HG03469 (cell line): ENCODE measurements at regions not wholly inside any gene's neighbourhood (a gene's known extent, or its start where the extent isn't known, plus 50 kb on each side); places are given as distances from the start of the nearest gene placed in this dataset.
"Not testable (repeated sequence)": the region's sequence is repeated elsewhere in the genome, so short reads cannot be mapped to it uniquely, and the experiment has no call there.

Experiments
- ATAC-seq: cut with Tn5 transposase; IDR thresholded peaks from one replicate; pipeline ENCODE4 v1.9.1; 2021; ENCODE audit warnings: mild to moderate bottlenecking, moderate library complexity, moderate number of reproducible peaks; ENCODE audit not compliant: unreplicated experiment

DNA sequence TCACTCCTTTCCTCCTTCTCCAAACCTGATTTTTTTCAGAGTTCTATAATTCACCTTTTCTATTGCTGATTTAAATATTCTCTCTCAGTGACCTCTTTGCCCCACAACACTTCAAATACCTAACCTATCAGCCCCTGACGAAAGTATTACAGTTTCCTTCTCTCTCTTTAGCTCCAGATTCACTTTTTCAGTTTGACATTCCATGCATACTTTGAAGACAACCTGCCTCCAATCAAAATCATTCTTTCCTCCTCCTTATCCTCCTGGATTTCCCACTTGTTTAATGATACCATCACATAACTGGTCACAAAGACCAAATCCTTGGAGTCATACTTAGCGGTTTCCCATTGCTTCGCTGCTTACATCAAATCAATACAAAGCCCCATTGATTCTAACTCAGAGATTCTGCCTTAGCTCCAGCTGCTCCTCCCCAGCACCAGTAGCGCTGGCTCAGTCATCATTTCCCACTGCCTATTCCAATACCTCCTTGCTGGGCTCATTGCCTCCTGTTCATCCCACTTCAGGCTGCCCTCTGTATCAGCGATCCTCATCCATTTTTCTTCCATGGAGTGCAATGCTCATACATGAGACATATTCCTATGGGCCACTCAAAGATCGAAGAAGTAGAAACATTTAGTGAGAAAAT is 240.1 kb downstream of the ZNF92 start:
- ATAC-seq, result not testable (repeated sequence)

DNA sequence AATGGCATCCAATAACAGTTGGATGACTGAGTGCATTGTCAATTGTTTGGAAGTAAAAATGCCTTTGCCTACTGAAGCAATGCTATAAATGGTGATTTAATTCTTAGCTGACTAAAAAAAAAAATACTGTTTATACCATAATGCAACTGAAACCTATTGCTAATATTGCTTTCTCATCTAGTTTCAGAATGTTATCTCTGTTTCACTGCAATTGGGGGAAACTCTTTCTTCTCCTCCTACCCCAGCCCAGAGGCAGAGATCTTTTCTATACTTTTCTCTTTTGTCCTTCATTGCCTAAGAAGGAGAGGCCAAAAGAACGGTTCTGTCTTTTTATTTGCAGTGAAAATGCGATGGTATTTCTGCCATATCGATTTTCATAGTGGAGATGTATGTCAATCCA is 242.5 kb downstream of the ZNF92 start:
- ATAC-seq, result not testable (repeated sequence)

DNA sequence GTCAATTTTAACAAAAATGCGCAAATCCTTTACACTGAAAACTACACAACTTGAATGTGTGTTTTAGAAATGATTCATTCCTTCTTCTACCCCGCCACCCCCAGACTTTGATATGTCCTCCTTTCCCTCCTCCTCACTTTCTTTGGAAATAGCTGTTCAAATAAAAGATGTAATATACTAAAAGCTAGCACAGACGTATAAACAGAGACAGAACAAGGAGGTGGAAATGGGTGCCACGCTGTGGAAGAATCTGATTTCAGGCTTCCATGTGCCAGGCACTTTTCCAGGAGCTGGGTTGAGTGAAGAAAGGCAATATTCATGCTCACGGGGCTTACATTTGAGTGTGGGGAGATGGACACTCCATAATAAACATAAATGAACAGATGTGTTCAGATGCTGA is 246.6 kb downstream of the ZNF92 start:
- ATAC-seq, result not testable (repeated sequence)

DNA sequence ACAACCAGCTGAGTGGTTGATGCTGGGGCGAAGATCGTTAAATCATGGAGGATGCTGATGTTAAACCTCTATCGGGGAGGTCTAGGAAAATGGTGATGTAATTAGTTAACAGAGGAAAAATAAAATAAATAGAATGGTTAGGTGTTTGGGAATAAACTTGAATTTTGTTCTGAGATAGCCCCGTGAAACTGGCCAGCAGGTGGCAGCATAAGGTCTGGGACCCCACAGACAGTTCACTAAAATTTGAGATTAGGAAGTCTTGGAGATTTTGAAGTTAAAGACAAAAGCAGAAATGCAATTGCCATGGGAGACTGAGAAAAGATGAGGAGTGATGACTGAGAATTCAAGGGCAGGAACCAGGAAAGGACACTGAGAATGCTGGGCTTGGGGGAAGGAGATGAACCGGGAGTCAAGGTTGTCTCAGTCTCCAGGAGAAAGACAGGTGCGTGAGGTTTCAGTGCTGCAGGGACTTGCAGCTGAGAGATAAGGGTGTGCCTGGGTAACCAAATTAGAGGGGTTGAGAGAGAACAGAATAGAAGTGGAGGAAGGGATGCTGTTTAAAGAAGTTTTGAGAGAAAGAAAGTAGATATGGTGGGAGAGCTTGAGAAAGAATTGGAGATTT is 248.0 kb downstream of the ZNF92 start:
- ATAC-seq, result not testable (repeated sequence)

DNA sequence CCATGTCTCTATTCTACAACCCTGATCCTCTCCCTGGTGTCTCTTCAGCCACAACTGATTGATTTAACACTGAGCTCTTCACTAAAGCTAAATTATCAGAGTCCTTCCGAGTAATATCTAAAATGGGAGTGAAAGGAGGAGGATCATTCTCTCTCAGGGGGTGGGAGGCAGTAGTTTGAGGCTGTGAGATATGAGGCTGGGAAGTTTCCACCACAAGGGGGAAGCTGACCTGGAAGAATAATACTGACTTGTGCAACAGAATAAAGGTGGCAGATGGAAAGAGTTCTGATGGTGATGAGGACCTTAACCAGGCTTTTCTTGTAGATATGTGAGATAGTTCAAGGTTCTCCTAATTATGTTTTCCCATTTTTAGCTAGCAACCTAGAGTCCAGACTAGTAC is 241.6 kb upstream of the VKORC1L1 start:
- not testable (repeated sequence) for ATAC-seq

DNA sequence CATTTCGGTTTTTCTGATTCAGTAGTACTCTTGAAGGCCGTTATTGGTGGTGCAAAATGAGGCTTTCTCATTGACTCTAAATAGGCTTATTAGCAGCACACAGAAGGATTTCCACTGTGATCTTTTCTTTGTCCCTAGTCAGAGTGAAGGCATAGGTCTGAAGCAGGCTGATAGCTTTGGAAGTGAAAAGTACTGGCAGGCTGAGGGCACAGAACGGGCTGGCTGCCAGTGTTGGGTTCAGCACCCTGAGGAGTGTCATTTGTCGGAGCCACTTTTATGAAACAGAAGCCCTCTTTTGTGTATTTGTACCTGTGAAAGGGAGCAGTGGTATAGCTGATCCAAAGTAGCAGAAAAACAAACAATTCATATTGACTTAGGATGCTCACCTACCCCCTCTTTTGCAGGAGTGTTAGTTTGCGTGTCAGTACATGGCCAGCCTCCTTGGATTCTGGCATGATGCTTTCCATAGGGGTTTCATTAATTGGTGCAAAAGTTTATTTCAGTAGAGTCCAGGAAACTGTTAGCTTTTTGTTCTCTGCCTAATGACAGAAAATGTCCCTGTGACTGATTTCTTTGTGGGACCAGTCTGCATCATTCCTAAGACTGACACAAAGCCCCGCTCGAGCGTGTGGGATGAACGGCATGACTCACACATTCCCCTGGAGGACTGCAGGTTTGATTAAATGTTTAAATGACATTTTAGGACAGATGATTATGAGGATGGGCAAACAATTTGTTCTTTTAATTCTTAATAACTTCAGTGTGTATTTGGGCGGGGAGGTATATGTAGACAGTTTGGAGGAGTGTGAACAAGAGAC is 239.1 kb upstream of the VKORC1L1 start:
- not testable (repeated sequence) for ATAC-seq

DNA sequence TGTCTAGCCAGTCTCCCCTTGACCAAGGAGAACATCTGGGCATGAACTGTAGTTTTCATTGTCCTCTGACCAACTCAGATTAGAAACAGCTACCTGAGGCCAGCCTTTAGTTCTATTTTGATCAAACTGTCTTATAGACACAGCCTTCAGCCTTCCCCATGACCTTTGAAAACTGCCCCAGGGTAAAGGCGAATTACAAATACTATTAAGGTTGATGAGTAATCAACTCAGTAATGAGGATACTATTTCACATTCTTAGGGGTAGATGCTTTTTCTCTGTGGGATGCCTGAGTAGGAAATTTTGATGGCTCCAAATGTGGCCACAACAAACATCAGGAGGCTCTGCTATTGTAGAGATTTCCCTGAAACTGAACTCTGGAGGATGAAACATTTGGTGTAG is 234.0 kb upstream of the VKORC1L1 start:
- not testable (repeated sequence) for ATAC-seq

DNA sequence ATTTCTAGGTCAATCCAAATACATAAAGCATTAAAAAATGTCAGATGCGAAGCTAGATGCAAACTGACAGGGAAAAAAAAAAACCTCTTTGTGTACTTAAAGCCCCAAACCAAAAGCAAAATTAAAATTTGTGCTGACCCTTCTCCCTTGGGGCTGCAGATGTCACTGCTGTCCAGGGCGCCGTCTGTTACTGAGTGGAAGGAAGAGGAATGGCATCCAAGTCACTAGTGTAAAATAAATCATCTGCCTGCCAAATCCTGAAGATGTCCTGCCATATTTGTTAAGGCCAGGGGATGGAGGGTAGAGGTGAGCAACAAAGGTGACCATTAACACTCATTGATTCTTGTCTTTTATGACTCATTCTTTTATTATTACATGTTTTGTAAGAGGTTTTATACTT is 233.2 kb upstream of the VKORC1L1 start:
- ATAC-seq, result not testable (repeated sequence)

DNA sequence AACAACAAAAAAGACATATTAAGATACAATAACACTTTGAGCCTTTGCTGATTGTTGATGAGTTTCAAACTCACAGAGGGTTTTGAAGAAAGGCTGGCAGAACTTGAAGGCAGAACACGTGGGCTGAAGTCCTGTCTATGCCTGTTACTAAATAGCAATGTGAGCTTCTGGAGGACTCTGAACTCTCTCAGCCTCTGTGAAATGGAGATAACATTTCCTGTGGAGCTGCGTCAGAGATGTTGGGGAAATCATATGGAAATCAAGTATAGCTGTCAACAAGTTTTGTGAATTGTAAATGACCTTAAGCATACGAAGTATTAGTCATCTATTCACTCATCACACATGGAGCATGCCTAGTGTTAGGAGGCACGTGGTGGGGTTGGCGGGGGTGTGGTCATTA is 229.4 kb upstream of the VKORC1L1 start:
- ATAC-seq, result not testable (repeated sequence)

DNA sequence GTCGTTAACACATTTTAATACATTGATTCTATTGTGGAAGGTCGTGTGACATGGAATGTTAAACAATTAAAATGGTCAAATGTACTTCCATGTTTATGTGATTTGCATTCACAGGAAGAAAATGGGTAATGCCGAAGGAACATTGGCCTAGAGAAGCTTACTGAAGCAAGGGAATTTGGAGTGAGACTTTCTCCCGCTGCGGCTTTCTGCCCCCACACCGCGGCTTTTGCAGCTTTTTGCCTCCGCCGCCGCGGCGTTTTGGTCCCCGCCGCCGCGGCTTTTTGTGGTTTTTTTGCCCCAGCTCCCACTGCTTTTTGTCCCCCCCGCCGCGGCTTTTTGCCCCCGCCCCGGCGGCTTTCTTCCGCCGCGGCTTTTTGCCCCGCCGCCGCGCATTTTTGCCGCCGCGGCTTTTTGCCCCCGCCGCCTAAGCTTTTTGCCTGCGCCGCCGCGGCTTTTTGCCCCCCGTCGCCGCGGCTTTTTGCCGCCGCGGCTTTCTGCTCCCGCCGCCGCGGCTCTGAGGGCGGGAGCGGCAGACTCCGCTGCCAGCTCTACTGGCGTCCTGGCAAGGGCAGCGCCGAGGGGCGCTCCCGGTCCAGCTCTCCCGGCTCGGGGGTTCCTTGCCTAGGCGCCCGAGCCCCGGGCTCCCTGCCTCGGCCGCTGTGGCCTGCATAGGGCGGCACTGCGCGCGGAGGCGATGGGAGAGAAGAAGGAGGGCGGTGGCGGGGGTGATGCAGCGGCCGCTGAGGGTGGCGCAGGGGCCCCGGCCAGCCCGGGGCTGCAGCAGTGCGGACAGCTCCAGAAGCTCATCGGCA is 225.5 kb upstream of the VKORC1L1 start:
- ATAC-seq, result not testable (repeated sequence)

DNA sequence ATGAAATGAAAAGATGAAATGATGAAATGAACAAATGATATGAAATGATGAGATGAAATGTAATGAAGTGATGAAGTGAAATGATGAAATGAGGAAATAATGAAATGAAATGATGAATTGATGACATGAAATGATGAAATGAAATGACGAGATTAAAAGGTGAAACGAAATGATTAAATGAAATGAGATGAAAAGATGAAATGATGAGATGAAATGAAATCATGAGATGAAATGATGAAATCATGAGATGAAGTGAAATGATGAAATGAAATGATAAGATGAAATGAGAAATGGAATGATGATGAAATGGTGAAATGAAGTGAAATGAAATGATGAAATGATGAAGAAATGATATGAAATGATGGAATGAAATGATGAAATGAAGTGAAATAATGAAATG is 221.7 kb upstream of the VKORC1L1 start:
- ATAC-seq, result not testable (repeated sequence)

DNA sequence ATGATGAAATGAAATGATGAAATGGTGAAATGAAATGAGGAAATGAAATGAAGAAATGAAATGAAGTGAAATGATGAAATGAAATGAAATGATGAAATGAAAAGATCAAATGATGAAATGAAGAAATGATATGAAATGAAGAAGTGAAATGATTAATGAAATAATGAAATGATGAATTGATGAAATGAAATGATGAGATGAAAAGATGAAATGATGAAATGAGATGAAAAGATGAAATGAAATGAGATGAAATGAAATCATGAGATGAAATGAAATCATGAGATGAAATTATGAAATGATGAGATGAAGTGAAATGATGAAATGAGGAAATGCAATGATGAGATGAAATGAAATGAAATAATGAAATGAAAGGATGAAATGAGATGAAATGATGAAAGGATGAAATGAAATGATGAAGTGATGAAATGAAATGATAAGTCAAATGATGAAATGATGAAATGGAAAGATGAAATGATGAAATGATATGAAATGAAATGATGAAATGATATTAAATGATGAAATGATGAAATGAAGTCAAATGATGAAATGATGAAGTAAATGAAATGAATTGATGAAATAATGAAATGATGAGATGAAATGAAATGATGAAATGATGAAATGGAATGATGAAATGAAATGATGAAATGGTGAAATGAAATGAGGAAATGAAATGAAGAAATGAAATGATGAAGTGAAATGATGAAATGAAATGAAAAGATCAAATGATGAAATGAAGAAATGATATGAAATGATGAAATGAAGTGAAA is 220.9 kb upstream of the VKORC1L1 start:
- not testable (repeated sequence) for ATAC-seq

DNA sequence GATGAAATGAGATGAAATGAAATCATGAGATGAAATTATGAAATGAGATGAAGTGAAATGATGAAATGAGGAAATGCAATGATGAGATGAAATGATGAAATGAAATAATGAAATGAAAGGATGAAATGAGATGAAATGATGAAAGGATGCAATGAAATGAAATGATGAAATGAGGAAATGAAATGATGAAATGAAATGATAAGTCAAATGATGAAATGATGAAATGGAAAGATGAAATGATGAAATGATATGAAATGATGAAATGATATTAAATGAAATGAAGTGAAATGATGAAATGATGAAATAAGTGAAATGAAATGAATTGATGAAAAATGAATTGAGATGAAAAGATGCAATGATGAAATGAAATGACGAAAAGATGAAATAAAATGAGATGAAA is 220.2 kb upstream of the VKORC1L1 start:
- not testable (repeated sequence) for ATAC-seq

DNA sequence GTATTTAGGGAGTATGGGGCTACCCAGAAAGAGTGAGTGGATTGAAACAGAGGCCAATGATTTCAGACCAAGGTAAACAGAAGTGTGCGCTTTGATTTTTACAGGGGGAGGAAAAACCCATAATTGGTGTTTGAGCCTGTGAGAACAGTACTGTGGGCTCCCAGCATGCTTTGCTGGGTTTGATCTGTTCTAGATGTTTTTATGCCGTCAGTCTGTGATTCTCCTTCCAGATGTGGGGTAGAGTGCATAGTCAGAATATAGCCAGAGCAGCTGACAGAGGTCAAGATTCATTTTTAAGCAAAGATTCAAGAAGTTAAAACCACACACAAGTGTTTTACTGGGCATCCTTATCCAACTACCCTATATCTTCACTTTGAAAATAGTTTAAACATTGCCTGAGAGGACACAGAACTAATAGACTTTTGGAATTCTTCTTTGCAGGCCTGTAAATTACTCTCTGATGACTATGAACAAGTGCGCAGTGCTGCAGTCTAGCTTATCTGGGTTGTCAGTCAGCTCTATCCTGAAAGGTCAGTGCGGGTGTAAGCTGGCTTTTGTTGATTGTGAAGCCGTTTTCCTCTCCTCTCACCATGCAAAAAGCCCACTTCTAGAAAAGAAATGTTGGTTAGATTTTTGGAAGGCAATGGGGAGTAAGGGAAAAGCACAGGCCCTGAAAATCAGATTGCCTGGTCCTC is 216.2 kb upstream of the VKORC1L1 start:
- not testable (repeated sequence) for ATAC-seq

DNA sequence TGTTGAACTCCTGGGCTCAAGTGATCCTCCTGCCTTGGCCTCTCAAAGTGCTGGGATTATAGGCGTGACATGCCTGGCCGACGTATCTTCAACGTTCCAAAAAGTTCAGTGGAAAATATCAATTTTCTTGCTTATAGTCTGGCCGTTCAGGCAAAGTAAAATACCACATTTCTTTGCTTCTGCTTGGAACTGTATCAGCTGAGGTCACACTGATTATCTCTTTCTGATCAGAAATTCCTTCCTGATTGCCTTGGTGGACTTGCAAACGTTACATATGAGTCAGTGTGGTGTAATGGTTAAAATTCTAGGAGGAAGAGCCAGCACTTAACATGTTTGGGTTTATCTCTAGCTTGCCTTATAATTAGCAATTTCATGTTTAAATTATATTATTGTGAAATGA is 189.5 kb upstream of the VKORC1L1 start:
- ATAC-seq, result not testable (repeated sequence)

DNA sequence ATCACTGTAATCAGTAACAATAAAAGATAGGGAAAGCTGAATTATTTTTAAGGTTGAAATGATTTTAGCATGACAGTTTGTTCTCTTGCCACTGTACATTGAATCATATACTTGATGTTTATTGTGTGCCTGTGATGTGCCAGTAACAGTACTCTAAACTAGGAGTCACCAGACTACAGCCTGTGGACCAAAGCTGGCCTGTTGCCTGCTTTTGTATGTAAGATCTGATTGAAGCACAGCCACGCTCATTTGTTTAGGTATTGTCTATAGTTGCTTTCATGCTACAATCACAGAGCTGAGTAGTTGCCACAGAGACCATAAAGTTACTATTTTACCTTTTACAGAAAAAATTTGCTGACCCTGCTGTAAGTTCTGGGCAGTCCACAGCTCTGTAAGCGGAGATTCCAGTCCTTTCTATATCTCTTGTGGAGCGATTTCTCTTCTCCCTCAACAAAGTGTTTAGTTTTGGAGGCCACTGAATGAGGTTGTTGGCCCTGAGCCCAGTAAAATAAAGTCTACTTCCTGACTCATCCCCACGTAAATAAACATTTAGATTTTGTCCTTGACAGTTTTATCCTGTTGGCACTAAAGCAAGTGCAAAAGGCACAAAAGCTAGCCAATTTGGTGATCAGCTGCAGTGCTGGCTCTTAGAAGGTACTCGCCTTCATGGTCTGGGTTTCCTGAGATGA is 173.7 kb upstream of the VKORC1L1 start:
- not testable (repeated sequence) for ATAC-seq

DNA sequence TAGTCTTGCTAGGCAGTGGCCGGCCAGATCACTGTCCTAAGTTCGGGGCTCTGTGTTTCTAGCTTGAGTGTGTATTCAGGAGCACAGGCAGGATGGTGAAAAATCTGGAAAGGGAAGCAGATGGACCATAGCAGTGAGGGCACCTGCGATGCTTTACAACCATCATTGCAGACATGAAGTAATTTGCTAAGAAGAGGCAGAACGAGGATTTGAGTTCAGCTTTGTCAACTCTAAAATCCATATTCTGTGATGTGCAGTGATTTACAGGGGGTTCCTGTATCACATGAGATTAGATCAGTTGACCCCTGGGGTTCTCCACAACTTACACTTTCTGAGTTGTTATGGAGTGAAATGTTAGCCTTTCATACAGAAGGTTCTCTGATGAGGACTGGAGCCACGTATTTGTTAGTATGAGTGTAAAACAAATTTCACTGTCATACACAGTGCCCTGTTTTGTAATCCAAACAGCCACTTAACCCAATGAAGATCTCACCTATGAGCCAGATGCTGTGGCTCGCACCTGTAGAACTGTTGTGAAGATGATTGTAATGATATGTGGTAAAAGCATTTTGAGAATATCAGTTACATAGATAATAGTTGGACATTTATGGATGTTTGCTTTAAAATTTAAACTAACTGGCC is 173.0 kb upstream of the VKORC1L1 start:
- ATAC-seq, result not testable (repeated sequence)

DNA sequence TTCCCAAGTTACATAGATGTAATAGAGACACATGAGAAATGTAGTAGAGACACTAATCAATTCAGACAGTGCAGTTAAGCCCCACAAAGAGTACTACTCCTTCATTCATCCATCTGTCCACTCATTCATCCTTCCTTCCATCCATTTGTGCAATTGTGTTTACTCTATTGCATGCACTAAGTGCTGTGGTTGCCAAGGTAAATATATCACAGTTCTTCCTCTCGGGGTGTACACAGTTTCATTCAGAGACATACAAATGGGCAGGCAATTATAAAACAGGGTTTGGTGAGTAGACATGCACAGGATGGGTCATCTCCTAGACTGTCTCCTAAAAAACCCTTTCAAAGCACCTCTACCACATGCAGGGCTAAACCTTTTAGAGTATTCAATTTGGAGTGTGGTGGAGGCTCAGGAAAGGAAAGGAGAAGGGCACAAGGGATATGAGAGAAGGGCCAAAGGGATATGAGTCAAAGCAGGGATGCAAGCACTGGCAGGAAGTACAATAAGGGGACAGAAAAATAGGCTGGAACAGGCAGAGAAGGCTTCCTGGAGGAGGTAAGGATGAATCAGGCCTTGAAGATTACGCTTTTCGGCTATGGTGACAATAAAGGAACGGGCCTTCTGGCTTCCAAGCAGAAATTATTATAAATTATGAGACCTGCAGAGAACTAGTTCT is 153.6 kb upstream of the VKORC1L1 start:
- not testable (repeated sequence) for ATAC-seq
